CD4-positive, alpha-beta memory T cell (primary cell): ENCODE measurements at regions not wholly inside any gene's neighbourhood (a gene's known extent, or its start where the extent isn't known, plus 50 kb on each side); places are given as distances from the start of the nearest gene placed in this dataset.
A peak's percentile ranks its signal among the peaks of the same experiment; 100 is the strongest.

Experiments
- CTCF ChIA-PET: fragments of 350-600 bp; sonication (Branson Sonifier 250); formaldehyde crosslinking; loops from one replicate; lab custom pipeline; 2021; ENCODE audit warnings: inconsistent platforms; ENCODE audit not compliant: partially characterized antibody; lab: Charles Lee
- POLR2A ChIA-PET: fragments of 350-600 bp; sonication (Branson Sonifier 250); formaldehyde crosslinking; loops from one replicate; lab custom pipeline; 2021; ENCODE audit not compliant: partially characterized antibody; lab: Charles Lee
- DNase-seq, 5 donors: peaks; one replicate each; pipeline versions ENCODE4 v3.0.0 to v3.0.0-alpha.2; 2020 to 2022; ENCODE audit warnings: mixed read lengths in 1 of 5
- H3K27ac ChIP-seq: one replicate; pipeline ENCODE4 v1.7.0; 2013; ENCODE audit warnings: low read depth, low read length
- H3K27me3 ChIP-seq: 2 replicates; pipeline ENCODE4 v1.7.0; 2013; ENCODE audit warnings: mild to moderate bottlenecking, low read length, moderate library complexity; ENCODE audit not compliant: insufficient read depth
- H3K36me3 ChIP-seq: 2 replicates; pipeline ENCODE4 v1.7.0; 2013; ENCODE audit warnings: mild to moderate bottlenecking, low read length, moderate library complexity; ENCODE audit not compliant: insufficient read depth
- H3K4me1 ChIP-seq: 2 replicates; pipeline ENCODE4 v1.7.0; 2013; ENCODE audit warnings: mild to moderate bottlenecking, low read length, moderate library complexity; ENCODE audit not compliant: insufficient read depth
- H3K4me3 ChIP-seq, 2 donors: one replicate each; pipeline ENCODE4 v1.7.0; 2013; ENCODE audit warnings: low read length in 2 of 2, mild to moderate bottlenecking in 1 of 2
- H3K9me3 ChIP-seq, 2 donors: one replicate each; pipeline ENCODE4 v1.7.0; 2013; ENCODE audit warnings: low read length in 2 of 2, control low read depth in 1 of 2; ENCODE audit not compliant: control insufficient read depth in 1 of 2
- H3K27ac Mint-ChIP-seq, 7 donors: one replicate each; pipeline ENCODE4 v1.8.0; 2020 to 2021; ENCODE audit warnings: mixed read lengths in 7 of 7, mild to moderate bottlenecking in 6 of 7, inconsistent platforms in 3 of 7, moderate library complexity in 3 of 7
- H3K27me3 Mint-ChIP-seq, 2 donors: one replicate each; pipeline ENCODE4 v1.8.0; 2020 to 2021; ENCODE audit warnings: mixed read lengths in 2 of 2
- H3K36me3 Mint-ChIP-seq, 2 donors: one replicate each; pipeline ENCODE4 v1.8.0; 2020 to 2021; ENCODE audit warnings: mixed read lengths in 2 of 2, inconsistent platforms in 1 of 2, mild to moderate bottlenecking in 1 of 2
- H3K4me1 Mint-ChIP-seq, 4 donors: one replicate each; pipeline ENCODE4 v1.8.0; 2020 to 2021; ENCODE audit warnings: mixed read lengths in 4 of 4, mild to moderate bottlenecking in 1 of 4
- H3K4me3 Mint-ChIP-seq, 8 donors: one replicate each; pipeline ENCODE4 v1.8.0; 2020 to 2021; ENCODE audit warnings: mixed read lengths in 8 of 8, mild to moderate bottlenecking in 7 of 8, moderate library complexity in 6 of 8, inconsistent platforms in 3 of 8
- H3K9me3 Mint-ChIP-seq, 8 donors: one replicate each; pipeline ENCODE4 v1.8.0; 2020 to 2021; ENCODE audit warnings: mixed read lengths in 8 of 8, mild to moderate bottlenecking in 5 of 8, inconsistent platforms in 3 of 8, moderate library complexity in 1 of 8
- intact Hi-C: fragments of 100-400 bp; cut with micrococcal nuclease; formaldehyde crosslinking; loops from one replicate; pipeline ENCODE4 v1.15.1; 2023

DNA sequence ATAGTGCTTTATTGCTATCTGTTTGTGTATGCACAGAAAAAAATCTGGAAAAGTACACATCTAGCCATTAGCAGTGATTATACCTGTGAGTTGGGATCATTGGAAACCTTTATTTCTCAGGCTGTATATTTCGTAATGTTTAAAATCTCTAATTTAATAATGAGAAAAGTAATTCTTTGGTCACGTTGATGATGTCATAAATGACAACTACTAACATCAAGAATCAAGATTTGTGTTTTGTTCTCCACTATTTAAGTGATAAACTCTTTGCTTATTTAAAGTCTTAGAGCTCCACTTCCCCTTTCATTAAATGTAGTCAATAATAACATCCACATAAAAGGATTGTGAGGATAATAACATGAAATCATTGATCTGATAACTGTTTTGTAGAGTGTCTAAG is 126.2 kb downstream of the TMA16 start:
- Histone ChIP-seq H3K9me3 (no peaks in the 10 kb centered on the region), H3K27me3 (no peaks in the 10 kb centered on the region), H3K4me3 (no peak overlapping the region), H3K27ac (no peak overlapping the region), H3K36me3 (no peaks in the 10 kb centered on the region), H3K4me1 (peaks cover 31% of the 10 kb centered on the region)
- Mint-ChIP-seq H3K27ac (no peak overlapping the region), H3K4me1 (peaks cover 28 to 45% (median 32%) of the 10 kb centered on the region in 4 donors), H3K36me3 (no peaks in the 10 kb centered on the region), H3K9me3 (peaks cover 0 to 3% (median 0%) of the 10 kb centered on the region in 8 donors), H3K4me3 (no peak overlapping the region), H3K27me3 (no peaks in the 10 kb centered on the region)
- CTCF ChIA-PET: no interaction called here
- intact Hi-C loops: loop anchor here (5.0 kb wide), 1 partner anchor 42 kb away; no protein-coding TSS in a partner anchor
- POLR2A ChIA-PET: no interaction called here
- DNase-seq: no peak

DNA sequence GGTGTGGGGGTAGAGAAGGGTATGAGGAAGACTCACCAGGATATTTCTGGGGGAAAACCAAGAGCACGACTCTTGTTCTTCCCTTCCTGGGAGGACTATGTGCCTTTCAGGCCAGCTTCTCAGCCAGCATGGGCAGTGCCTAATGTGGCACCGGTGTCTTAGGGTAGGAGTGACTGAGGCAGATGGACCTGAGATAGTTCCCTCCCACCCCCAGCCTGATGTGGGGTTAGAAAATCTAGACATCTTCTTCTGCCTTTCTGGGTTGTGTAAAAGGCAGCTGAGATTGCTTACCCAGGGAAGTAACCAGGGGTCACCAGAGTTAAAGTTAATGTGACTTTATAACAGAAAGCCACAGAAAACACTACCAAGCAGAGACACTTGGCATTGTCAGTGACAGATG is 127.3 kb downstream of the TMA16 start:
- Histone ChIP-seq H3K4me1 (peaks cover 32% of the 10 kb centered on the region), H3K9me3 (no peaks in the 10 kb centered on the region), H3K27me3 (no peaks in the 10 kb centered on the region), H3K4me3 (no peak overlapping the region), H3K27ac (no peak overlapping the region), H3K36me3 (no peaks in the 10 kb centered on the region)
- H3K27ac Mint-ChIP-seq: peak overlapping the region in 2 of 7 donors; percentile 25 to 60
- ChIA-PET POLR2A (no interaction called here), CTCF (interaction anchor here (2.0 kb wide), 1 partner anchor 10 kb away, joined by 4 read pairs; no protein-coding TSS in a partner anchor)
- no peaks in the 10 kb centered on the region for H3K27me3 Mint-ChIP-seq
- no peak for DNase-seq
- peak overlapping the region in 1 of 8 donors; percentile 28 for H3K4me3 Mint-ChIP-seq
- H3K9me3 Mint-ChIP-seq: peaks cover 0 to 3% (median 0%) of the 10 kb centered on the region in 8 donors
- intact Hi-C loops: loop anchor here (5.0 kb wide), 1 partner anchor 40 kb away; no protein-coding TSS in a partner anchor
- no peaks in the 10 kb centered on the region for H3K36me3 Mint-ChIP-seq
- peaks cover 30 to 47% (median 34%) of the 10 kb centered on the region in 4 donors for H3K4me1 Mint-ChIP-seq

DNA sequence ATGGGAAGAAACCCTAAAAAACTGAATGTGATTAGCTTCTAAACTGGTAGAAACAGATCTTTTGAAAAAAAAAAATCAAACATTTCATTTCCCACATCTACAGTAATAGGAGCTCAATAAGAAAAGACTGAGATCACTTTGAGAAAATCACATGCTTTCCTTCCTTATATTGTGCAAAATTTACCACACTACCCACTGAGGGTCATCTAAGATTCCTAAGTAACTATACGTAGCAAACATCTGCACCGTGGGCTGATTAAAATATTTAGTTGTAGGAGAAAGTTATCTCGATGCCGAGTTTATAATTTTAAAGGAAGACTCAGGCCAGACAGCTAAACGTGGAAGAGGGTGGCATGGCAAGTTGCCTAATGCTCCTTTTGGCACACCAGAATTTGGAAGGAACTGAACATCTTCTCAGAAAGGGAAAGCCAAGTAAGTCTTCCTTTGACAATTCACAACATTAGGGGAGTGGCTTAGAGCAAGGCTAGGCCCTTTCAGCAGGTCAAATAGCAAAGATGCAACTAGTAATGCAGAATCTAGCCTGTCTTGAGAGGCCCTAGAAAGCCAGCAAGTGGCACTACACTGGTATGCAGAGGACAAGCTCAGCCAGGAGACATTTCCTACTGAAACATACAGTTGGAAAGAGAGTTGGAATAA is 128.0 kb downstream of the TMA16 start:
- Mint-ChIP-seq H3K27me3 (no peaks in the 10 kb centered on the region), H3K4me1 (peaks cover 30 to 47% (median 34%) of the 10 kb centered on the region in 4 donors), H3K36me3 (no peaks in the 10 kb centered on the region), H3K4me3 (peak overlapping the region in 2 of 8 donors; percentile 11 to 31), H3K27ac (no peak overlapping the region), H3K9me3 (peaks cover 0 to 3% (median 0%) of the 10 kb centered on the region in 8 donors)
- ChIA-PET CTCF (interaction anchor here (2.0 kb wide), 1 partner anchor 11 kb away, joined by 4 read pairs; no protein-coding TSS in a partner anchor), POLR2A (no interaction called here)
- Histone ChIP-seq H3K27me3 (no peaks in the 10 kb centered on the region), H3K9me3 (no peaks in the 10 kb centered on the region), H3K27ac (no peak overlapping the region), H3K4me3 (no peak overlapping the region), H3K4me1 (peaks cover 32% of the 10 kb centered on the region), H3K36me3 (no peaks in the 10 kb centered on the region)
- intact Hi-C loops: loop anchor here (5.0 kb wide), 1 partner anchor 40 kb away; no protein-coding TSS in a partner anchor
- DNase-seq: no peak

DNA sequence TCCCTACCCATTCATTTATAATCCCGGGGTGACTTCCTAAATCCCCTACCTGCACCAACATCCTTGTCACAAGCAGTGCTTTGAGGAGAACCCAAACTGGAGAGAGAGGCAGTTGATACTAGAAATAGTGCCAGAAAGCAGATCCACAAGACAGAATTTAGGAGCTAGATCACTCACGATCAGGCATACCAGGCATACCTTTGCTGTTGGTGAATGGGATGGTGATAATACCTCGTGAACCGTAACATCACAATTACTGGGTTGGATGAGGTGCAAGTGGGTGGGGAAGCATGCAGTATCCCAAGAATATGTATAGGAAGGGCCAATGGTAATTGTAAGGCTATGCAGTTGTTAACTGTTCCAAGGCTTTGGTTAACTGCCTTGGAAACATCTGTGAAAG is 129.3 kb downstream of the TMA16 start:
- ChIA-PET POLR2A (interaction anchor here (0.7 kb wide), 1 partner anchor 27 kb away, joined by 3 read pairs; no protein-coding TSS in a partner anchor), CTCF (interaction anchor here (0.6 to 1.5 kb wide), 2 partner anchors 20 to 65 kb away, joined by 3 read pairs; no protein-coding TSS in a partner anchor)
- intact Hi-C loops: loop anchor here (5.0 kb wide), 1 partner anchor 39 kb away; no protein-coding TSS in a partner anchor
- Mint-ChIP-seq H3K27ac (peak overlapping the region in 2 of 7 donors; percentile 82), H3K4me3 (peak overlapping the region in 3 of 8 donors; percentile 5 to 86 (median 33)), H3K27me3 (peaks cover 2 to 4% of the 10 kb centered on the region in 2 donors), H3K9me3 (peaks cover 0 to 6% (median 3%) of the 10 kb centered on the region in 8 donors), H3K4me1 (peaks cover 29 to 47% (median 34%) of the 10 kb centered on the region in 4 donors), H3K36me3 (no peaks in the 10 kb centered on the region)
- no peak for DNase-seq
- no peak overlapping the region for H3K27ac ChIP-seq
- no peaks in the 10 kb centered on the region for H3K36me3 ChIP-seq
- no peak overlapping the region for H3K4me3 ChIP-seq
- H3K9me3 ChIP-seq: no peaks in the 10 kb centered on the region
- no peaks in the 10 kb centered on the region for H3K27me3 ChIP-seq
- peaks cover 32% of the 10 kb centered on the region for H3K4me1 ChIP-seq

DNA sequence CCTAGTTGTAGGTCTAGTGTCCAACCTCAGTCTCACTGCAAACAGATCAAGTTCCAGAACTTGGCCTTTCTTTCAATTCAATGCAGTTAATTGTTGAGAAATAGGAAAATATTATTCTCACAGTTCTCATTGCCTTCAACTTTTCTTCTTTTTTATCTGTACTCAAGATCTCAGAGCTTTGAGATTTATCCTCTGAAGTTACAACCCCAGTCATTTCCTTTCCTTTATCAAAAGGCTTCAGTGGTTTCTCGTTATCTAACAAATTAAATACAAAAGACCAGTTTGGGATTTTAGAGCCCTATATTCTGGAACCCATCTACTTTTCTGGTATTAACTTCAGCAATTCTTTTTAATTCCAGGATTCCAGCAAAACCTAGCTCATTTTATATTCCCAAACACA is 130.2 kb downstream of the TMA16 start:
- POLR2A ChIA-PET: interaction anchor here (0.7 kb wide), 1 partner anchor 28 kb away, joined by 3 read pairs; no protein-coding TSS in a partner anchor
- no peaks in the 10 kb centered on the region for H3K36me3 Mint-ChIP-seq
- peak overlapping the region; percentile 40 to 86 (median 77) for H3K4me3 Mint-ChIP-seq
- DNase-seq: peak in 4 of 5 donors; percentile 25 to 37 (median 36)
- Histone ChIP-seq H3K36me3 (no peaks in the 10 kb centered on the region), H3K4me3 (no peak overlapping the region), H3K9me3 (no peaks in the 10 kb centered on the region), H3K4me1 (peaks cover 32% of the 10 kb centered on the region), H3K27ac (no peak overlapping the region), H3K27me3 (no peaks in the 10 kb centered on the region)
- peaks cover 0 to 6% (median 3%) of the 10 kb centered on the region in 8 donors for H3K9me3 Mint-ChIP-seq
- peak overlapping the region in 6 of 7 donors; percentile 28 to 82 (median 48) for H3K27ac Mint-ChIP-seq
- CTCF ChIA-PET: interaction anchor here (0.8 to 1.5 kb wide), 4 partner anchors 11 to 74 kb away, joined by 3 to 6 read pairs (median 3); no protein-coding TSS in a partner anchor
- peaks cover 2 to 4% of the 10 kb centered on the region in 2 donors for H3K27me3 Mint-ChIP-seq
- peaks cover 28 to 47% (median 34%) of the 10 kb centered on the region in 4 donors for H3K4me1 Mint-ChIP-seq
- intact Hi-C loops: loop anchor here (5.0 kb wide), 1 partner anchor 38 kb away; no protein-coding TSS in a partner anchor

DNA sequence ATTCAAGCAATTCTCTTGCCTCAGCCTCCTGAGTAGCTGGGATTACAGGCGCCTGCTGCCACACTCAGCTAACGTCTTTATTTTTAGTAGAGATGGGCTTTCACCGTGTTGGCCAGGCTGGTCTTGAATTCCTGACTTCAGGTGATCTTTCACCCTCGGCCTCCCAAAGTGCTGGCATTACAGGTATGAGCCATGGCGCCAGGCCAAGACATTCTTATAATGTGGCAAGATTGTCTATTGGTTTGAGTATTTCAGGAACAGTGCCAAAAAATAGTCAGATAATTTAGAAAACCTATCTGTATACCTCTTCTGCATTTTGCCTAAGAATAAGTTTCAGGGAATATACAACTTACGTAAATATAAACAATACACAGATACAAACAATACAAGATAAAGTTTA is 136.8 kb downstream of the TMA16 start:
- peaks cover 0 to 8% (median 4%) of the 10 kb centered on the region in 8 donors for H3K9me3 Mint-ChIP-seq

DNA sequence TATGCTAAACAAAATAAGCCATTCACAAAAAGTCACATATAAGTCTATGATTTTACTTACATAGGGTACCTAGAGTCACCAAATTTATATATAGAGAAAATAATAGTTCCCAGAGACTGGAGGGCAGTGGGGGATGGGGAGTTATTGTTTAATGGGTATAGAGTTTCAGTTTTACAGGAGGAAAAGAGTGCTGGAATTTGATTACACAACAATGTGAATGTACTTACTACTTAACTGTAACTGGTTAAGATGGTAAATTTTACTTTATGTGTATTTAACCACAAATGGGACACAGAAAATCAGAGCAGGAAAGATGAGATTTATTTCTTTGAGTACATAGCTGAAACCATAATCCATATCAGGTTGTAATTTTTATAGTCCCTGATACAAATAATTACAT is 144.4 kb downstream of the TMA16 start:
- H3K9me3 ChIP-seq: no peaks in the 10 kb centered on the region
- H3K27ac ChIP-seq: no peak overlapping the region
- intact Hi-C loops: no loop called here

More for the DNA sequence above, 136.8 kb downstream of the TMA16 start:
- Histone ChIP-seq H3K27ac (no peak overlapping the region), H3K9me3 (no peaks in the 10 kb centered on the region), H3K27me3 (no peaks in the 10 kb centered on the region), H3K4me1 (no peaks in the 10 kb centered on the region), H3K4me3 (no peak overlapping the region), H3K36me3 (no peaks in the 10 kb centered on the region)
- no peak for DNase-seq
- POLR2A ChIA-PET: no interaction called here
- CTCF ChIA-PET: no interaction called here
- Mint-ChIP-seq H3K27ac (no peak overlapping the region), H3K36me3 (no peaks in the 10 kb centered on the region), H3K4me1 (no peaks in the 10 kb centered on the region), H3K27me3 (peaks cover 3 to 7% of the 10 kb centered on the region in 2 donors), H3K4me3 (no peak overlapping the region)
- intact Hi-C loops: no loop called here

More for the DNA sequence above, 144.4 kb downstream of the TMA16 start:
- Histone ChIP-seq H3K27me3 (no peaks in the 10 kb centered on the region), H3K36me3 (no peaks in the 10 kb centered on the region), H3K4me1 (no peaks in the 10 kb centered on the region), H3K4me3 (no peak overlapping the region)
- Mint-ChIP-seq H3K36me3 (no peaks in the 10 kb centered on the region), H3K4me3 (no peak overlapping the region), H3K27ac (no peak overlapping the region), H3K4me1 (peaks cover 0 to 7% (median 0%) of the 10 kb centered on the region in 4 donors), H3K27me3 (peaks cover 0 to 2% of the 10 kb centered on the region in 2 donors), H3K9me3 (peaks cover 0 to 3% (median 1%) of the 10 kb centered on the region in 8 donors)
- ChIA-PET CTCF (no interaction called here), POLR2A (no interaction called here)
- DNase-seq: no peak
